HG03097 (cell line): ENCODE measurements at regions not wholly inside any gene's neighbourhood (a gene's known extent, or its start where the extent isn't known, plus 50 kb on each side); places are given as distances from the start of the nearest gene placed in this dataset.

ENCODE experiments used
- ATAC-seq: cut with Tn5 transposase; IDR thresholded peaks from one replicate; pipeline ENCODE4 v1.9.1; 2021; ENCODE audit not compliant: unreplicated experiment, low FRiP score

DNA sequence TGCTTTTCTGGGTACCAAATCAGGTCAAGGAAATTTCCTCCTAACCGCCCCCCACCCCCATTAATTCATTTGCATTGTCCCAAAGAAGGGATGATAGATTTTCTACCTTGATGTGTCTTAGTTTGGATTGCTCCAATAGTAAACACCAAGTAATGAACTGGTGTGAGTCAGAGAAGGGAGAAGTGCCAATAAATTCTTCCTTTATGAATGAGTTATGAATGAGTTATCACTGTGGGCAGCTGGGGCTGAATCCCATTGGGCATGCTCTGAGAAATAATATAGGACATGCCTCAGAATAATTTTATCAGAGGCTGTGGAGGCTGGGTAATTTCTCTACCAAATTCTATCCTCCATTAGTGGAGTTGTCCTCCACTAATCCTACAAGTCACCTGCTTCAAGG, 277.9 kb upstream of the FLRT2 start:
- no peak for ATAC-seq

- no peak for ATAC-seq
Observed at GRCh38 chr14:85254711-85255110, 275.2 kb upstream of the FLRT2 start.

DNA sequence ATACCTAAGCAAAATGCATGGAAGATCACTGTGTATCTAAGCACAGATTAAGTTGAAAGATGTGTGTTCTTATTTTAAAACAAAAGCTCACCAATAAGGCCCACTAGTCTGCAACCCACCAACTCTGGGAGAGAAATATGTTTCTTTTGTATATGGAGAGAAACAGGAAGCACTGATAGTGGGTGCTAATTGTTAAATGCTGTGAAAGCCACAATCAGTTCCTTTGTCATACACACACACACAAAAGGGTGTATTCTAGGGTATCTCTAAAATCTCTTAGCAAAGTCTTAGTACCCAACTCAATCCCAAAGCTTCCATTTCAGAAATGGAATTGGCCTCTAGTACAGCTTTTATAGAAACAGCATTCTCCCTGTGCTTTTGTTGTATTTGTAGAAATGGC, 272.7 kb upstream of the FLRT2 start:
- ATAC-seq, result no peak

DNA sequence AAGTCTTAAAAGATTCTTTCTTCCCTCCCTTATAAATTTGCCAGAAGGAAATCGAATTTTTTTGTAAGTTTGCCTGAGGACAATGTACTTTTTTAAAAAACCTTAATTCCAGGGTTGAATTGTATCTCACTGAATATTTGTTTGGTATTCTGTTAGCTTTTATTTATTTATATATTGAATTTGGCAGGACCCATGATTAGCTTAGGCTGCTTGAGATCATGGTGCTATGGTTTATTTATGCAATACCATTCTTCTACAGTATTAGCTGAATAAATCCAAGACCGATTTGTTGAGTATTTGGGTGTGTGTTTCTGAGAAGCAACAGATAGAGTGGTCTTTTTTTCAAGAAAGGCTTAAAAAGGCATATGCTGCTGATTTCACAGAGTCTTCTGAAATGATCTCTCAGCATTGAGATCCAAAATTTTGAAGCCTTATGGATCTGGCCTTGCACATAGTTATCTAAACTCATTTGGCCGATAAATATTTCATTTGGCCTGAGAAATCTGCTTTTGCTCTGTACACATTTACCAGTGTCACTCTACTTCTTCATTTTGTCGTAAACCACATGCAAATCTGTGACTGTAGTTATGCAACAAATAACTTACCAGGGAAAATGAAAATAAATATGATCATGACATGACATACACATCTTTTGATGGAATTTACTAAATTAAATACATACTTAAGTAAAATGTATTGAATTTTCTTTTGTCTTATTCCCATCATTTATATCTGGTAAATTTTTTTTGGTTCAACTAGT, 265.8 kb upstream of the FLRT2 start:
- ATAC-seq, result no peak

DNA sequence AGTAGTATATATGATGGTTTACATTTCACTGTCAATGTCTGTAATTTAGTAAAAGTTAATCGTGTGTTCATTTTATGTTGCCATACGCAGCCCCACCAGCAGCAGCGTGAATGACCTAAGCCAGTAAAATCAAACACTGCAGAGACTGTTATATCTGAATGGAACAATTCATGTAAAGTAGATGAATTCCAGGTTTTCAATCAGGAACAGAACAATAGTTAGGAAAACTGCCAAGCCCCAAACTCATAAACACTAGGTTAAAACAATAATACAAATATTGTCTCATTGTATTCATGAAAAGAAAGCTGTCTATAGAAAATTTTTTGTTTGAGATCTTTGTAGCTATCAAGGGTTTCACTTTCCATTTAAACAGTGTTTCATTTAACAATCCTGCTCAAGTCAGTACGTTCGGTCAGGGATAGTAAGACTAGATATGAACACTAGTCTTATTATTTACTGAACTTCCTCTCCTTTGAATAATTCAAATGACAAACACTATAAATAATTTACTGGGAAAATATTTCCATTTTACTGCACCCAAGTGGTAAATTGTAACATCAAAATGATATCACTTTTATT, 256.8 kb upstream of the FLRT2 start:
- no peak for ATAC-seq

DNA sequence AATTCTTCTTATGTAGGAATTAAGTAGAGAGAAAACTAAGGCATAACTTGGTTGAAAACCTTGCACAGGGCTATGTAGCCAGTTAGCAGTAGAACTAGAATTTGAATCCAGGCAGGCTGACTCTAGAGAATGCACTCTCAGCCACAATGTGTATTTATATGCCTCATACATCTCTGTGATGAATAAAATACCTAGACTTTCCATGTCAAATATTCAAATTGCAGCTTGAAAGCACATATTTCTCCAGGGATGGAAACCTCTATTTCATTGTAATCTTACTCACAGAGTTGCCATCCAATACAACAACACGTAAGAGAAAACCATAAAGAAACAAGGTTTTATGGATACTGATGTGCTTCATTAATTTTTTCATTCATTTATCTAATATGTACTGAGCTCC, 256.0 kb upstream of the FLRT2 start:
- ATAC-seq, result no peak

GRCh38 chr14:85276161-85276978, 253.6 kb upstream of the FLRT2 start:
- ATAC-seq, result no peak

- ATAC-seq, result no peak
Observed at GRCh38 chr14:85276979-85277228, 253.0 kb upstream of the FLRT2 start.

- ATAC-seq, result no peak
Observed at GRCh38 chr14:85279407-85279806, 250.5 kb upstream of the FLRT2 start.

GRCh38 chr14:85280074-85280473, 249.9 kb upstream of the FLRT2 start:
- ATAC-seq, result no peak

DNA sequence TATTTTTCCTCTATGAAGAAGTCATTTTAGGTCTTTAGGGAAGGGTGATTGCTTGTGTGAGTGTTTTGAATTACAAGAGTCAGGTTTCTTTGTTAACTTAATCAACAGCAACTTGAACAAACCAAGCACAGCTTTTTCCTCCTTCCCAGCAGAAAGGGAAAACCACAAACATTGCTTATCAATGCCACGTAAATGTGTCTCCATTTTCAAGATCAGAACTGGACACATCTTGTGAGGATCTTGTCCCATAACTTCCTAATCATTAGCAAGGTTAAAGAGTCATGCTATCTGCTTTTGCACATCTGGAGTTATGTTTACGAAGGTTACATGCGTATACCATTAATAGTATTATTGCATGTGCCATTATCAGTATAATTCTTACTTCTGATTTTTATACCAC, 248.0 kb upstream of the FLRT2 start:
- no peak for ATAC-seq

DNA sequence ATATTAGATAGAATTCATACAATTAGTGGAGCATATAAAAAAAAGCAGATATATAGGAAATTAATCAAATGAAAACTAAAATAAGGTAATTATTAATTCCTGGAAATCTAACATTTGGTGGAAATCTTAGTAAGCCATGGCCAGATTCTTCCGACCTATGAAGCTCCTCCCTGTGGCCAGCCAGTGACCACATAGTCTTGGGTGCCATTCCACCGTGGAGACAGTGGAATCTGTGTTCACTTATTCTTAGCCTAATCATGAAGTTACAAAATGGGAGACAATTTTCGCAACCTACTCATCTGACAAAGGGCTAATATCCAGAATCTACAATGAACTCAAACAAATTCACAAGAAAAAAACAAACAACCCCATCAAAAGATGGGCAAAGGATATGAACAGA, 241.9 kb upstream of the FLRT2 start:
- ATAC-seq, result no peak

DNA sequence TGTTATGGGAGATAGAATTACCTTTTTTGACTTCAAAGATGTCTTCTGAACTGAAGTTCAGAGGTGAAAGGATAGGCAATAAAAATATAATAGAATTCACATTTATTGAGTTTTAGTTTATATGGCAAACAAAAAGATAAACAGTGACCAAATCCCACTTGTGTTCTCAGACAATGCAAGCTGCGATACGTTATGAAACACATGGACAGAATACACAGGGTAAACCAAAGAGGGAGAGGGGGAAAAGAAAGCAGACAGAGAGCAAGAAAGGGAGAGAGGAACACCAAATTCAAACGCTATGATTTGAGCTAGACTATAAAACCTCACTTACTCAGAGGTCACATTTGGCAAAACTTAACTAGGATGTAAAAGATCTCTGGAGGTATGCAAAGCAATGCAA, 238.2 kb upstream of the FLRT2 start:
- ATAC-seq, result no peak

- no peak for ATAC-seq
Observed at GRCh38 chr14:85293612-85294234, 236.2 kb upstream of the FLRT2 start.

- ATAC-seq, result no peak
Observed at GRCh38 chr14:85295318-85295717, 234.6 kb upstream of the FLRT2 start.

DNA sequence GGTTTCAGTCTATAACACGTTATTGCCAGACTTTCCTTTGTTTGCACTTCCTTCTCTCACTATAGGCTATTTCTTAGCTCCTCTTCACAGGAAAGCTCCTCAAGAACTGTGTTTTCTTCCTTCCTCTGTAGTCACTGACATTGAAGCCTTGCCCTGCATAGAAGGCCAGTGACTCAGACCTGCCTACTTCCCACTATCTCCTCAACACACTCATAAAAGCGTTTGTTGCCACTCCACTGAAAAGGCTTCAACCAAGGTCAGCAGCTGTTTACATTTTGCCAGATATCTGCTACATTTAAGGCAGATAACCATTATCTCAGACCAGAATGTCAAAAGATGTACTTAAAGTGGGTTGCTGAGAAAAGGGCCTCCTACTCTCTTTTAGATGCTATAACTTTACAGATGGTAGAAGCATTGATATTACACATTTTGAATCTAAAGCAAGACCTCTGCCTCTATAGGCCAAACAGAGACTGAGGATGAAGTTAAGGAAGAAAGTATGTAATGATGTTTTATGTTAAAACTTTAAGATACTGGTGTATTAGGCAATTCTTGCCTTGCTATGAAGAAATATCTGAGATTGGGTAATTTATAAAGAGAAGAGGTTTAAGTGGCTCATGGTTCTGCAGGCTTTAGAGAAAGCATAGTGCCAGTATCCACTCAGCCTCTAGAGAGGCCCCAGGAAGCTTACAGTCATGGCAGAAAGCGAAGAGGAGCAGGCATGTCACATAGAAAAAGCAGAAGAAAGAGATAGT, 233.3 kb upstream of the FLRT2 start:
- ATAC-seq, result no peak

- ATAC-seq, result no peak
Observed at GRCh38 chr14:85300107-85300506, 229.8 kb upstream of the FLRT2 start.

DNA sequence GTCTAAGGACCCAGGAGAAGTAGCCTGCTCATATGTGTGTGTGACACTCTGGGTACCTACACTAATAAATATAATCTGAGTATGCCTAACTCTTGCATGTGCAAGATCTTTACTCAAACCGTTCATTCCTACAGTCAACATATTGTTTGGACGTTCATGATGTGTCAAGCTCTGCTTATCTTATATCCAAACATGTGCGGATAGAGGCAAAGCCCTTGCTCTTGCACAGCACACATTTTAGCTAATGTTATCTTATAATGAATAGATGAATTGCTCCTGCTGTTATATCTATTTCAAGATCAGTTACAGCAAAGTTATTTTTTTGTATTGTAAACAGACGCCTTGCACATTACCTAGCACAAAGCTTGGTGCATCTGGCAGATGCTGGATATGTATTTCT, 228.4 kb upstream of the FLRT2 start:
- no peak for ATAC-seq

- no peak for ATAC-seq
Observed at GRCh38 chr14:85306024-85306423, 223.9 kb upstream of the FLRT2 start.

DNA sequence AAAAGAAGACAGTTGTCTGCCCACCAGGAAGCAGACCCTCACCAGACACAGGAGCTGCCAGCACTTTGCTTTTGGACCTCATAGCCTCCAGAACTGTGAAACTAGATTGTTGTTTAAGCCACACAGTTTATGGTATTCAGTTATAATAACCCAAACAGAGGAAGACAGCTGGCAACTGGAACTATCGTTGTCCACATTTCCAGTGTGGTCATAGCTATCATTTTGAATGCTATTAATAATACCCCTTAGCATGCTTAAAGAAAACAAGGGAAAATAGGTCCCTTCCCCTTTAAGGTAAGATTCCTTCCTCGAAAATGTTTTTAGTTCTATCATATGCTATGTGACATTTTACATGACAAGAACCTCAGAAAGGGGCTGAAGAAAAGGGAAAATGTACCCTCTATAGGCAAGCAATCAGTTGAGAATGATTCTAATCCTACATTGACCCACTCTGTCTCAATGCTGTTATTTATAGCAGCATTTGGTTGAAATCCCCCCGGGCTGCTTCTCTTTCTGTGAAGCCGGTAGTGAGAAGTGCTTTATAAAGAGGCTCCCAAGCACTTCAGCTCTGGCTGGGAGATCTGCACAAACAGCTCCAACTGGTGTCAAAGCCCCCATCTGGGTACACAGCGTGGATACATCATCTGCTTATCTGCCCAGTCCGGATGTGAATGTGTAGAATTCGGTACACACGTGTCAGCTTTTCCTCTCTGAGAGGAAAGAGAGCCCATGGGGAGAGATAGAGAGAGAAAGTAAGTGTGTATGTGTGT, 221.2 kb upstream of the FLRT2 start:
- ATAC-seq, result no peak
